ENCODE measurements at regions not wholly inside any gene's neighbourhood (a gene's known extent, or its start where the extent isn't known, plus 50 kb on each side); places are given as distances from the start of the nearest gene placed in this dataset.

DNA sequence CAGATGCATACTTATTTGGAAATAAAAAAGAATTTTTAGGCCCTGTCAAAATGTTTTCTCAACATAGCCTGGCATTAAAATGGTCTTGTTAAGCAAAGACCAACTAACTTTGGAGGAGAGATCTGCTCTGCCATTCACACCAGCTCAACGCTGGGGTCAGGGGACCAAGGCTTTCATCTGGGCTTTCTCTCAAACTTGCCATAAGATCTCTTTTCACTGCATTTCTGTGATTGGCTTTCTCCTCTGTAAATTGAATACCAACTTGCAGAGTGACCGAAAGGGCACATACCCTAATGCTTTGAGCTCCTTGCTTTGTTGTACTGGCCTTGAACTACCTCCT, 71.2 kb downstream of the MYCN start:
- DNase-seq (ENCODE audit: extremely low spot score), result no peak
- TF ChIP-seq ARNT (IDR thresholded peaks at IDR 0.05) (no peak), ELF4 (IDR thresholded peaks at IDR 0.05) (no peak), CTBP1 (IDR thresholded peaks at IDR 0.05; ENCODE audit: borderline replicate concordance) (no peak)
- POLR2A ChIA-PET, result no interaction called here
- CTCF ChIA-PET, result no interaction called here

DNA sequence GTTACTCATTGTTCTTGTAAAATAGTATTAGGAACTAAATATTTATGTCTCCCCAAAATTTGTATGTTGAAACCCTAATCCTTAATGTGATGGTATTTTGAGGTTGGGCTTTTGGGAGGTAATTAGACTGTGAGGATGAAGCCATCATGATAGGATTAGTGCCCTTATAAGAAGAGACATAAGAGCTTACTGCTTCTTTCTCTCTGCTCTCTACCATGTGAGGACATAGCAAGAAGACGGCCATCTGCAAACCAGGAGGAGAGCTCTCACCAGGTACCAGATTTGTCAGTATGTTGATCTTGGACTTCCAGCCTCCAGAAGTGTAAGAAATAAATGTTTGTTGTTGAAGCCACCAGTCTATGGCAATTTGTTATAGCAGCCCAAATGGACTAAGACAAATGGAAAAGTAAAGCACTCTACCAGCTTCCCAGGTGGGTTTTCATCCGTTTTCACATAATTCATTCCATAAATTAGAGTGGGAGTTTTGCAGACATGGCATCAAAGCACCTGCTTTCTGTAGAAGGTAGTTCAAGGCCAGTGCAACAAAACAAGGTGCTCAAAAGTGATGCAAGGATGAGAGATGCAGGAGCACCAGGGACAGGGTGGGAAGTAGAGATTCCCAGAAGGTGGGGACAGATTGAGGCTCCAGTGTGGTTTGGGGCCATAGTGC, 70.7 kb downstream of the MYCN start:
- TF ChIP-seq TARDBP (IDR thresholded peaks at IDR 0.05) (no peak), CTBP1 (IDR thresholded peaks at IDR 0.05; ENCODE audit: borderline replicate concordance) (no peak), ARNT (IDR thresholded peaks at IDR 0.05) (no peak), ELF4 (IDR thresholded peaks at IDR 0.05) (no peak), LEF1 (IDR thresholded peaks at IDR 0.05; ENCODE audit: borderline replicate concordance) (no peak), PKNOX1 (IDR thresholded peaks at IDR 0.05) (no peak), FOXA1 (IDR thresholded peaks at IDR 0.05) (no peak), BHLHE40 (IDR thresholded peaks at IDR 0.05; ENCODE audit: borderline replicate concordance) (no peak), HDGF (IDR thresholded peaks at IDR 0.05; ENCODE audit: borderline replicate concordance) (no peak), FOXK2 (IDR thresholded peaks at IDR 0.05) (no peak), NFRKB (IDR thresholded peaks at IDR 0.05) (no peak), ZNF384 (IDR thresholded peaks at IDR 0.05) (no peak), FOXM1 (IDR thresholded peaks at IDR 0.05; ENCODE audit: borderline replicate concordance) (no peak), L3MBTL2 (conservative IDR thresholded peaks at IDR 0.05) (no peak), SUZ12 (IDR thresholded peaks at IDR 0.05) (no peak), SP1 (IDR thresholded peaks at IDR 0.05) (no peak)
- DNase-seq (ENCODE audit: extremely low spot score), result no peak
- ChIA-PET CTCF (no interaction called here), POLR2A (no interaction called here)

DNA sequence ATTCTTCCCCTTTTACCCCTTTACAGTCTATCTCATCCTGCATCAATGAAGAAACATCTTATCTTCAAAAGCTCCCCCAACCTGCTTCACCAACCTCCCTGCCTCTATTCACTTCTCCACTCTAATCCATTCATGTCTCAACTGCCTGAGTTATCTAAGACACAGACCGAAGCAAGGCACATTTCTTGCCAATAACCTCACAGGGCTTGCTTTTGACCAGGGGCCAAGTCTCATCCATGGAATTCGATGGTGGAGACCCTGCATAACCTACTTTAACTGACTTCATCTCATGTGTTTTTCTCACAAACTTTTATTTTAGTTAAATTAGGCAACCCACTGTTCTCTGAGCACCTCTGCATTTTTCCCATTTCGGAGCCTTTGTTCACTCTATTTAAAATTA, 69.7 kb downstream of the MYCN start:
- no peak for DNase-seq (ENCODE audit: extremely low spot score)
- ChIA-PET POLR2A (no interaction called here), CTCF (no interaction called here)
- TF ChIP-seq FOXA1 (IDR thresholded peaks at IDR 0.05) (no peak), L3MBTL2 (conservative IDR thresholded peaks at IDR 0.05) (no peak), BHLHE40 (IDR thresholded peaks at IDR 0.05; ENCODE audit: borderline replicate concordance) (no peak), PKNOX1 (IDR thresholded peaks at IDR 0.05) (no peak), FOXM1 (IDR thresholded peaks at IDR 0.05; ENCODE audit: borderline replicate concordance) (no peak), SUZ12 (IDR thresholded peaks at IDR 0.05) (no peak), CTBP1 (IDR thresholded peaks at IDR 0.05; ENCODE audit: borderline replicate concordance) (no peak), ZNF384 (IDR thresholded peaks at IDR 0.05) (no peak)

GRCh38 chr2:16009560-16009959, 69.2 kb downstream of the MYCN start:
- TF ChIP-seq L3MBTL2 (conservative IDR thresholded peaks at IDR 0.05), result no peak
- TF ChIP-seq TARDBP (IDR thresholded peaks at IDR 0.05), result no peak
- TF ChIP-seq SP1 (IDR thresholded peaks at IDR 0.05), result no peak
- TF ChIP-seq PKNOX1 (IDR thresholded peaks at IDR 0.05), result no peak
- TF ChIP-seq BHLHE40 (IDR thresholded peaks at IDR 0.05; ENCODE audit: borderline replicate concordance), result no peak
- TF ChIP-seq ELF4 (IDR thresholded peaks at IDR 0.05), result no peak
- TF ChIP-seq SUZ12 (IDR thresholded peaks at IDR 0.05), result no peak
- no peak for TF ChIP-seq ARNT (IDR thresholded peaks at IDR 0.05)
- TF ChIP-seq ZNF384 (IDR thresholded peaks at IDR 0.05), result no peak
- no peak for TF ChIP-seq FOXA1 (IDR thresholded peaks at IDR 0.05)
- no peak for TF ChIP-seq NFRKB (IDR thresholded peaks at IDR 0.05)
- no peak for TF ChIP-seq CTBP1 (IDR thresholded peaks at IDR 0.05; ENCODE audit: borderline replicate concordance)
- TF ChIP-seq FOXM1 (IDR thresholded peaks at IDR 0.05; ENCODE audit: borderline replicate concordance), result no peak
- no peak for TF ChIP-seq FOXK2 (IDR thresholded peaks at IDR 0.05)
- no peak for TF ChIP-seq LEF1 (IDR thresholded peaks at IDR 0.05; ENCODE audit: borderline replicate concordance)
- TF ChIP-seq HDGF (IDR thresholded peaks at IDR 0.05; ENCODE audit: borderline replicate concordance), result no peak
- DNase-seq (ENCODE audit: extremely low spot score), result no peak
- POLR2A ChIA-PET, result no interaction called here
- CTCF ChIA-PET, result no interaction called here

GRCh38 chr2:16008856-16009255, 68.5 kb downstream of the MYCN start:
- no peak for TF ChIP-seq CTBP1 (IDR thresholded peaks at IDR 0.05; ENCODE audit: borderline replicate concordance)
- CTCF ChIA-PET, result no interaction called here
- DNase-seq (ENCODE audit: extremely low spot score), result no peak
- POLR2A ChIA-PET, result no interaction called here

DNA sequence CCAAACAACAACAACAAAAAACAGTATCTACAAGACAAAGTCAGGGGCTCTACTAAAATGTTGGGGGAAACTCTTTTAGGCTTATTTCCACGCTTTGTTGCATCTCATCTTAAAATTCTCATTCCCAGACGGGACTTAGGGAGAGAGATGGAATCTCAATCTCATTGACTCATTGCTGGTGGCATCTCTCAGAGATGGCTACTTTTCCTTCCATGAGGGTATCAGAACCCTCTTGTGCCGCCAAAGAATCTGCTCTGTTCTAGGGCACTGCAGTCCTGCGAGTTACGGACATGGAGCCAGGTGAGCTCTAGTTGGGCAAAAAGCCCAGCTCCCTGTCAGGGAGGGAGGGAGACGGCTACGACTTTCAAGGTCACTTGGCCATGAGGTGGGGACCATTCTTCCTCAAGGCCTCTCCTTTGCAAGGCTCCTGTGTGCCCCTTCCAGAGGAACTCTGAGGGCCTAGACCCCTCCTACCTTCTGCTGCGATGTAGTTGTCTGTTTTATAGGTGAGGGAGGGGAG, 68.0 kb downstream of the MYCN start:
- DNase-seq (ENCODE audit: extremely low spot score), result no peak
- ChIA-PET POLR2A (no interaction called here), CTCF (no interaction called here)
- TF ChIP-seq FOXA1 (IDR thresholded peaks at IDR 0.05), result no peak
- TF ChIP-seq HDGF (IDR thresholded peaks at IDR 0.05; ENCODE audit: borderline replicate concordance), result no peak
- no peak for TF ChIP-seq NFRKB (IDR thresholded peaks at IDR 0.05)
- TF ChIP-seq SUZ12 (IDR thresholded peaks at IDR 0.05), result no peak
- no peak for TF ChIP-seq FOXM1 (IDR thresholded peaks at IDR 0.05; ENCODE audit: borderline replicate concordance)
- TF ChIP-seq TARDBP (IDR thresholded peaks at IDR 0.05), result no peak
- no peak for TF ChIP-seq ELF4 (IDR thresholded peaks at IDR 0.05)
- TF ChIP-seq CTBP1 (IDR thresholded peaks at IDR 0.05; ENCODE audit: borderline replicate concordance), result no peak
- no peak for TF ChIP-seq FOXK2 (IDR thresholded peaks at IDR 0.05)
- no peak for TF ChIP-seq SP1 (IDR thresholded peaks at IDR 0.05)
- no peak for TF ChIP-seq LEF1 (IDR thresholded peaks at IDR 0.05; ENCODE audit: borderline replicate concordance)
- no peak for TF ChIP-seq L3MBTL2 (conservative IDR thresholded peaks at IDR 0.05)
- TF ChIP-seq PKNOX1 (IDR thresholded peaks at IDR 0.05), result no peak
- TF ChIP-seq BHLHE40 (IDR thresholded peaks at IDR 0.05; ENCODE audit: borderline replicate concordance), result no peak
